ENCODE measurements at regions not wholly inside any gene's neighbourhood (a gene's known extent, or its start where the extent isn't known, plus 50 kb on each side); places are given as distances from the start of the nearest gene placed in this dataset.
"Not testable (repeated sequence)": the region's sequence is repeated elsewhere in the genome, so short reads cannot be mapped to it uniquely, and the experiment has no call there.

DNA sequence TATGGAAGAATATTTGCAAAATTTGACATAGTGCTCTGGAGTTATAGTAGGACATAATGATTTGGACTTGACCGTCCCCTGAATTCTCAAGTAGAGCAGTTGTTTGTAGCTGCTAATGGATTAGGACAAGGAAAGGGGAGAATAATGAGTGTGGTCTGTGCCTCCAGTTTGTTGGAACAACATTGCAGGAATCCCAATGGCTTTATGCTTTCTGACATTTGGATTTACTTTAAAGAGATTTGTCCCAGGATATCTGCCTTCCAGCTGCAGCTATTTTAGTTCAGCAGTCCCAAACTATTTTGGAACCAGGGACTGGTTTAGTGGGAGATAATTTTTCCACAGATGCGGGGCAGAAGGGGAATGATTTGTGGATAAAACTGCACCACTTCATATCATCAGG is 648.2 kb downstream of the SLCO4C1 start:
- ChIA-PET CTCF (no interaction called here), POLR2A (no interaction called here)
- Mint-ChIP-seq H3K4me1 (no peaks in the 10 kb centered on the region), H3K4me3 (no peak overlapping the region), H3K9me3 (no peaks in the 10 kb centered on the region), H3K36me3 (ENCODE audit: low read depth) (no peaks in the 10 kb centered on the region), H3K27me3 (no peaks in the 10 kb centered on the region), H3K27ac (no peak overlapping the region)
- ATAC-seq (ENCODE audit: low read depth) (no peak), DNase-seq (no peak)
- intact Hi-C loops (cut with micrococcal nuclease) = no loop called here
- TF ChIP-seq CTCF (IDR thresholded peaks at IDR 0.05) = no peak

DNA sequence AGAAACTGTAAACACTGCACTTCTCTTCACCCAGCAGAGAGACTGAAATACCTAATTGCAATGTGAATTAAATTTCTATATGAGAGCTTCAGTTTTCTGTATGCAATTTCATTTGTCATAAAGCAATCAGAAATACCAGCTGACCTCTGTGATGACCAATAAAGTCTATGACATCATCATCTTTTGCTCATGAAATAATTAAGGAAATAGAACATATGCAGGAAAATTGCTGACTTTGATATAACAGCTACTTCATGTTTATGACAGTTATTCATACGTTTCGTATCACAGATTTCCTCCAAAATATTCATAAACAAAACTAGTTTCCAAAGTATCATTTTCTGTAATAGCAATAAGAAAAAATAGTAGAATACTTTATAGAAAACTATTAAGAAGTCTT is 652.3 kb downstream of the SLCO4C1 start:
- ATAC-seq (ENCODE audit: low read depth) (no peak), DNase-seq (no peak)
- ChIA-PET POLR2A (no interaction called here), CTCF (no interaction called here)
- Mint-ChIP-seq H3K4me3 (no peak overlapping the region), H3K27ac (no peak overlapping the region), H3K36me3 (ENCODE audit: low read depth) (no peaks in the 10 kb centered on the region), H3K9me3 (no peaks in the 10 kb centered on the region), H3K27me3 (no peaks in the 10 kb centered on the region), H3K4me1 (no peaks in the 10 kb centered on the region)
- intact Hi-C loops (cut with micrococcal nuclease) = no loop called here
- no peak for TF ChIP-seq CTCF (IDR thresholded peaks at IDR 0.05)

DNA sequence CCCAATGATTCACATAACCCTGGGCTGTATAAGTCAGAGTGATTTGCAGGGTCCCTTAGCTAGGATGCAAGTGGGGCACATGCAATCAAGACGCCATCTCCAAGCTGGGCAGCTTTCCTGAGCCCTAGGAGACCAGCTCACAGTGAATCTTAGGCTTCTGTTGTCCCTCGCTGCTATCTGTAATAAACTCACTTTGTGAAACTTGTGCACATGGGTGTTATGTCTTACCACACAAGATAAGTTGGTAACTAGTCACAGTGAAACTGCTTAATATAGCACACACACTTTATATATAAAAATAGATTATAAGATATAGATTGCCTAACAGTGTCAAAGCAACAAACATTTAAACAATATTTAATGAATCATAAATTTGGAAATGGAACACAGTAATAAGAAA is 658.5 kb downstream of the SLCO4C1 start:
- intact Hi-C loops (cut with micrococcal nuclease) = no loop called here
- H3K4me1 Mint-ChIP-seq = no peaks in the 10 kb centered on the region
- H3K4me3 Mint-ChIP-seq = no peak overlapping the region
- TF ChIP-seq CTCF (IDR thresholded peaks at IDR 0.05) = no peak
- POLR2A ChIA-PET = no interaction called here
- no peak overlapping the region for H3K27ac Mint-ChIP-seq
- CTCF ChIA-PET = no interaction called here
- H3K9me3 Mint-ChIP-seq = no peaks in the 10 kb centered on the region
- no peak for ATAC-seq (ENCODE audit: low read depth)
- no peaks in the 10 kb centered on the region for H3K27me3 Mint-ChIP-seq
- DNase-seq = no peak
- no peaks in the 10 kb centered on the region for H3K36me3 Mint-ChIP-seq (ENCODE audit: low read depth)

- H3K27me3 Mint-ChIP-seq; POLR2A ChIA-PET; CTCF ChIA-PET; H3K4me3 Mint-ChIP-seq; H3K36me3 Mint-ChIP-seq (ENCODE audit: low read depth); H3K27ac Mint-ChIP-seq; DNase-seq; H3K9me3 Mint-ChIP-seq; ATAC-seq (ENCODE audit: low read depth); intact Hi-C loops (cut with micrococcal nuclease); H3K4me1 Mint-ChIP-seq: not testable (repeated sequence)
Measured at GRCh38 chr5:101627770-101628169, 668.3 kb downstream of the SLCO4C1 start.

GRCh38 chr5:101626572-101626971 is 669.5 kb downstream of the SLCO4C1 start:
- Mint-ChIP-seq H3K36me3 (ENCODE audit: low read depth) (no peaks in the 10 kb centered on the region), H3K4me3 (no peak overlapping the region), H3K27ac (no peak overlapping the region), H3K4me1 (no peaks in the 10 kb centered on the region), H3K9me3 (peaks cover 2% of the 10 kb centered on the region), H3K27me3 (no peaks in the 10 kb centered on the region)
- POLR2A ChIA-PET = no interaction called here
- no peak for DNase-seq
- no peak for ATAC-seq (ENCODE audit: low read depth)
- TF ChIP-seq CTCF (IDR thresholded peaks at IDR 0.05) = no peak
- CTCF ChIA-PET = no interaction called here
- intact Hi-C loops (cut with micrococcal nuclease) = no loop called here

- ATAC-seq (ENCODE audit: low read depth) (no peak), DNase-seq (no peak)
- no peak for TF ChIP-seq CTCF (IDR thresholded peaks at IDR 0.05)
- intact Hi-C loops (cut with micrococcal nuclease) = no loop called here
- no peak overlapping the region for H3K4me3 Mint-ChIP-seq
- no peaks in the 10 kb centered on the region for H3K27me3 Mint-ChIP-seq
- no peaks in the 10 kb centered on the region for H3K4me1 Mint-ChIP-seq
- POLR2A ChIA-PET = no interaction called here
- no peaks in the 10 kb centered on the region for H3K9me3 Mint-ChIP-seq
- CTCF ChIA-PET = no interaction called here
- no peaks in the 10 kb centered on the region for H3K36me3 Mint-ChIP-seq (ENCODE audit: low read depth)
- H3K27ac Mint-ChIP-seq = no peak overlapping the region
Measured at GRCh38 chr5:101611039-101611438, 685.0 kb downstream of the SLCO4C1 start.
